Liver (tissue), 2 donors: ENCODE measurements at regions not wholly inside any gene's neighbourhood (a gene's known extent, or its start where the extent isn't known, plus 50 kb on each side); places are given as distances from the start of the nearest gene placed in this dataset.

Experiments
- RAD21 ChIP-seq, 2 donors: IDR thresholded peaks; 2 replicates each; pipeline ENCODE4 v1.6.1; 2016; ENCODE audit warnings: antibody characterized with exemption in 2 of 2, mild to moderate bottlenecking in 2 of 2
- TF ChIP-seq, protein P1 (sequence below): IDR thresholded peaks from 2 replicates; pipeline ENCODE4 v1.6.1; 2016; ENCODE audit warnings: antibody characterized with exemption
- donor health status: healthy.

- TF ChIP-seq, protein P1, sequence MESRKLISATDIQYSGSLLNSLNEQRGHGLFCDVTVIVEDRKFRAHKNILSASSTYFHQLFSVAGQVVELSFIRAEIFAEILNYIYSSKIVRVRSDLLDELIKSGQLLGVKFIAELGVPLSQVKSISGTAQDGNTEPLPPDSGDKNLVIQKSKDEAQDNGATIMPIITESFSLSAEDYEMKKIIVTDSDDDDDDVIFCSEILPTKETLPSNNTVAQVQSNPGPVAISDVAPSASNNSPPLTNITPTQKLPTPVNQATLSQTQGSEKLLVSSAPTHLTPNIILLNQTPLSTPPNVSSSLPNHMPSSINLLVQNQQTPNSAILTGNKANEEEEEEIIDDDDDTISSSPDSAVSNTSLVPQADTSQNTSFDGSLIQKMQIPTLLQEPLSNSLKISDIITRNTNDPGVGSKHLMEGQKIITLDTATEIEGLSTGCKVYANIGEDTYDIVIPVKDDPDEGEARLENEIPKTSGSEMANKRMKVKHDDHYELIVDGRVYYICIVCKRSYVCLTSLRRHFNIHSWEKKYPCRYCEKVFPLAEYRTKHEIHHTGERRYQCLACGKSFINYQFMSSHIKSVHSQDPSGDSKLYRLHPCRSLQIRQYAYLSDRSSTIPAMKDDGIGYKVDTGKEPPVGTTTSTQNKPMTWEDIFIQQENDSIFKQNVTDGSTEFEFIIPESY = no peak
- no peak for TF ChIP-seq RAD21 (IDR thresholded peaks at IDR 0.05)
Observed at GRCh38 chr9:90062982-90063381, 458.2 kb downstream of the GADD45G start.
